GM06990 (cell line): ENCODE measurements at regions not wholly inside any gene's neighbourhood (a gene's known extent, or its start where the extent isn't known, plus 50 kb on each side); places are given as distances from the start of the nearest gene placed in this dataset.
"Not testable (repeated sequence)": the region's sequence is repeated elsewhere in the genome, so short reads cannot be mapped to it uniquely, and the experiment has no call there.

Experiments
- DNase-seq: peaks from one replicate; pipeline ENCODE4 v3.0.0-alpha.2; 2011; ENCODE audit not compliant: insufficient read length; ENCODE audit errors: extremely low read depth
- H3K27me3 ChIP-seq: replicated peaks from 2 replicates; pipeline ENCODE4 v1.6.0; 2011; ENCODE audit warnings: low read length; ENCODE audit not compliant: control insufficient read depth, insufficient read depth
- H3K36me3 ChIP-seq: 2 replicates; pipeline ENCODE4 v1.5.1; 2011; ENCODE audit warnings: low read length; ENCODE audit not compliant: control insufficient read depth, insufficient read depth
- H3K4me3 ChIP-seq: replicated peaks from 2 replicates; pipeline ENCODE4 v1.5.1; 2011; ENCODE audit warnings: low read depth, mild to moderate bottlenecking, control low read depth, low read length
- TF ChIP-seq, protein P1 (sequence below): IDR thresholded peaks from 2 replicates; pipeline ENCODE4 v1.5.1; 2011; ENCODE audit warnings: low read length, control low read depth, mild to moderate bottlenecking, inconsistent platforms; ENCODE audit not compliant: insufficient read depth, poor library complexity, severe bottlenecking

DNA sequence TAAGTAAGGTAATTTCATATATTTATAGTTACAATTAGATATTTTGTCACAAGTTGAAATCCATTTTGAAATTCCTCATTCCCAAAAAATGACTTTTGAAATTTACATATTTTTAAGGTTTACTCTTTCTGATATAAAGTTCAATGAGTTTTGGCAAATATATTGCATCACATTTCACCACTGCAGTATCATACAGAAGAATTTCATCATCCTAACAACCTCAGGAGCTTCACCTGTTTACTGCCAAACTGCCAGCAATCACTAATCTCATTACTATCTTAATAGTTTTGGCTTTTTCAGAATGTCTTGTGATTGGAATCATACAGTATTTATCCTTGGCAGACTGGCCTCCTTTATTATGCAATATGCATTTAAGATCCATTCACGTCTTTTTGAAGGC, 1578.9 kb downstream of the REEP3 start:
- Histone ChIP-seq H3K4me3 (no peak overlapping the region), H3K36me3 (no peaks in the 10 kb centered on the region), H3K27me3 (no peaks in the 10 kb centered on the region)
- no peak for DNase-seq
- TF ChIP-seq, protein P1, sequence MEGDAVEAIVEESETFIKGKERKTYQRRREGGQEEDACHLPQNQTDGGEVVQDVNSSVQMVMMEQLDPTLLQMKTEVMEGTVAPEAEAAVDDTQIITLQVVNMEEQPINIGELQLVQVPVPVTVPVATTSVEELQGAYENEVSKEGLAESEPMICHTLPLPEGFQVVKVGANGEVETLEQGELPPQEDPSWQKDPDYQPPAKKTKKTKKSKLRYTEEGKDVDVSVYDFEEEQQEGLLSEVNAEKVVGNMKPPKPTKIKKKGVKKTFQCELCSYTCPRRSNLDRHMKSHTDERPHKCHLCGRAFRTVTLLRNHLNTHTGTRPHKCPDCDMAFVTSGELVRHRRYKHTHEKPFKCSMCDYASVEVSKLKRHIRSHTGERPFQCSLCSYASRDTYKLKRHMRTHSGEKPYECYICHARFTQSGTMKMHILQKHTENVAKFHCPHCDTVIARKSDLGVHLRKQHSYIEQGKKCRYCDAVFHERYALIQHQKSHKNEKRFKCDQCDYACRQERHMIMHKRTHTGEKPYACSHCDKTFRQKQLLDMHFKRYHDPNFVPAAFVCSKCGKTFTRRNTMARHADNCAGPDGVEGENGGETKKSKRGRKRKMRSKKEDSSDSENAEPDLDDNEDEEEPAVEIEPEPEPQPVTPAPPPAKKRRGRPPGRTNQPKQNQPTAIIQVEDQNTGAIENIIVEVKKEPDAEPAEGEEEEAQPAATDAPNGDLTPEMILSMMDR = no peak

DNA sequence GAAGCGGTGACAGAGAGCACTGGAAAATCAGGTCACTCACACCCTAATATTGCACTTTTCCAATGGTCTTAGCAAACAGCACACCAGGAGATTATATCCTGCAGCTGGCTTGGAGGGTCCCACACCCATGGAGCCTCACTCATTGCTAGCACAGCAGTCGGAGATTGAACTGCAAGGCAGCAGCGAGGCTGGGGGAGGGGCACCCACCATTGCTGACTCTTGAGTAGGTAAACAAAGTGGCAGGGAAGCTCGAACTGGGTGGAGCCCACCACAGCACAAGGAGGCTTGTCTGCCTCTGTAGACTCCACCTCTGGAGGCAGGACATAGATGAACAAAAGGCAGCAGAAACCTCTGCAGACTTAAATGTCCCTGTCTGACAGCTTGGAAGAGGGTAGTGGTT, 1579.7 kb downstream of the REEP3 start:
- not testable (repeated sequence) for H3K27me3 ChIP-seq, H3K36me3 ChIP-seq, H3K4me3 ChIP-seq, DNase-seq

DNA sequence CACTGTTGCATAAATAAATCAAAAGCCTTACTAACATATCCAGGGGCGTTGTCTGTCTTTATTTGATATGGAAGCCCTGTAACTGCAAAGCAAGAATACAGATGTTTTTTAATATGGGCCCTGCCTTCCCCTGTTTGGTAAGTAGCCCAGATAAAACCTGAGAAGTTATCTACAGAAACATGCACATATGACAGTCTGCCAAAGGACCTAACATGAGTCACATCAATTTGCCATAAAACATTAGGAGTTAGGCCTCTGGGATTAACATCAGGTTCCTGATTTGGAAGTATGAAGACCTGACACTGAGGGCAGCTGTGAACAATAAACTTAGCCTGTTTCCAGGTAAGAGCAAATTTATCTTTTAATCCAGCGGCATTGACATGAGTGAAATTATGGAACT, 1588.8 kb downstream of the REEP3 start:
- TF ChIP-seq, protein P1 = no peak
- no peak overlapping the region for H3K4me3 ChIP-seq
- H3K36me3 ChIP-seq = no peaks in the 10 kb centered on the region
- no peaks in the 10 kb centered on the region for H3K27me3 ChIP-seq
- DNase-seq = no peak

DNA sequence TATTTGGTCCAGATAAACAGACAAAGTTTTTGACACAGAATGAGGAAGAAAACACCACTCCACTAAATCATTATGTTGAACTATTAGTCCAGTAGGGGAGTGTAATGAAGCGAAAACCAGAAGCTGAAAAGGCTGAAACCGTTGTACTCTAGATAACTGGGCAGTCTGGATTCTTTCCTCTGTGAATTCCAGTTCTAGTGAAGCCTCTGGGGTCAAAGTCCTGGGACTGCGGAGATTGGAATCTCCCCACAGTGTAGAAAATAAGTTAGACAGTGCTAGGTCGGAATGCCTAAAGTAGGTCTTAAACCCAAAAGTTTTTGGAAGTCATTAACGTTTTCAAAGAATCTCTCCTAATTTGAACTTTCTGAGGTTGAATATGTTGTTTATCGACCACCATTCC, 1589.9 kb downstream of the REEP3 start:
- not testable (repeated sequence) for H3K4me3 ChIP-seq, DNase-seq, H3K27me3 ChIP-seq, H3K36me3 ChIP-seq

DNA sequence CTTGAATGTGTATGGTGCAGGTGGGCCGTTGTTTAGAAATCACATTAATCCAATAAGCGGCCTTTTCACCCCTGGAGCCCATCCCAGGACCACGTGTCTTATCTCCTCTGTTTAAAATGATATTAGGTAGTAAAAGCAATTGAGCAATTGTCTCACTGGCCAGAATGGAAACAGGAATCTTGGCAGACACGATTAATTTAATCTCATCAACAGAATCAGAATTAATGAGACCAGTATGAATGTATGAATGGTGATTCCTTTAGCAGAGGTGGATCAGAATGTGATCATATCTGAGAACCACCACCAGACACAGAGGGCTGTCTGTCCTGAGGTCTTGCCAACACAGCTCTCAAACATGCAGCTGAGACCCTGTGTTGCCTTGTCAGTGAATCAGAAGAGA, 1591.4 kb downstream of the REEP3 start:
- TF ChIP-seq, protein P1 = no peak
- DNase-seq = no peak
- no peaks in the 10 kb centered on the region for H3K27me3 ChIP-seq
- H3K4me3 ChIP-seq = no peak overlapping the region
- H3K36me3 ChIP-seq = no peaks in the 10 kb centered on the region

DNA sequence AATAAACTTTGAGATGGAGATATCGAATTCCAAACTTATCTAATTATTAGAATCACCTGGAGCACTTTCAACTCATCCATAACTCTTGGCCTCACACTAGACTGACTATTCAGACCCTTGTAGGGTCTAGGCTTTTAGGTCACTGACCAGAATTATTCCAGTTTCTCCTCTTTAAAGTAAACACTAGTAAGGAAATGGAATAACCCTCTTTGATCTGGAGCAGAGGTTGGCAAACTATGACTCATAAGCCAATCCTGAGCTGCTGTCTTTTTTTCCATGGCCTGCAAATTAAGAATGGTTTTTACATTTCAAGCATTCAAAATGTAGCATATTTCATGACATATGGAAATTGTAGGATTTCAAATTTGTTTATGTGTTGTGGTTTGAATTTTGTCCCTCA, 1601.9 kb downstream of the REEP3 start:
- H3K4me3 ChIP-seq = no peak overlapping the region
- no peaks in the 10 kb centered on the region for H3K36me3 ChIP-seq
- TF ChIP-seq, protein P1 = no peak
- DNase-seq = no peak
- no peaks in the 10 kb centered on the region for H3K27me3 ChIP-seq

DNA sequence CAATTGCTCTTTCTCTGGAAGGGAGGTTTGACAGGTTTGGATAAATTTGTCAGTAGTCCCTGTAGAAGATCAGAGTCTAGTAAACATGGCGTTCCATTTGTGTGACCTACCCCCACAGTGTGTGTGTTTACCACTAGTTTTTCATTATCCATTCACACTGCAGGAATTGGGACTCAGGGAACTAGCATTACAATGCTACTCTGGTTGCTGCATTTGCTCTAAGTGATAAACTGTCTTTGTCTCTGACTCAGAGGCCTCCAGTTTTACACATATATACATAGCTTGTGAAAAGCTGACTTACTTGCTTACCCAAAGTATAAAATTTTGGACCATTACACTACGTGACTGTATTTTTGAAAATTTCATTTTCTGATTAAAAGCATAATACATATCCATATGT, 1604.0 kb downstream of the REEP3 start:
- no peaks in the 10 kb centered on the region for H3K27me3 ChIP-seq
- DNase-seq = no peak
- TF ChIP-seq, protein P1 = no peak
- no peak overlapping the region for H3K4me3 ChIP-seq
- no peaks in the 10 kb centered on the region for H3K36me3 ChIP-seq
